Mesendoderm (in vitro differentiated cells): ENCODE measurements at regions not wholly inside any gene's neighbourhood (a gene's known extent, or its start where the extent isn't known, plus 50 kb on each side); places are given as distances from the start of the nearest gene placed in this dataset.

Experiments
- DNase-seq: peaks from one replicate; pipeline ENCODE4 v3.0.0; 2013
- H2AK5ac ChIP-seq: 2 replicates; pipeline ENCODE4 v1.6.1; 2013; ENCODE audit warnings: low read length, inconsistent platforms
- H2BK120ac ChIP-seq: 2 replicates; pipeline ENCODE4 v1.6.1; 2013; ENCODE audit warnings: low read depth, mild to moderate bottlenecking, low read length, moderate library complexity, mixed read lengths
- H2BK15ac ChIP-seq: replicated peaks from 2 replicates; pipeline ENCODE4 v1.6.1; 2013; ENCODE audit warnings: low read depth, mild to moderate bottlenecking, moderate library complexity
- H2BK5ac ChIP-seq: 2 replicates; pipeline ENCODE4 v1.6.1; 2013; ENCODE audit warnings: low read length, inconsistent platforms
- H3K18ac ChIP-seq: 2 replicates; pipeline ENCODE4 v1.6.1; 2013; ENCODE audit warnings: mild to moderate bottlenecking, low read length, mixed read lengths
- H3K23ac ChIP-seq: one replicate; pipeline ENCODE4 v1.6.1; 2013; ENCODE audit warnings: low read length
- H3K27ac ChIP-seq: 2 replicates; pipeline ENCODE4 v1.5.1; 2013; ENCODE audit warnings: low read depth, mild to moderate bottlenecking, inconsistent platforms, low read length, moderate library complexity
- H3K27me3 ChIP-seq: 2 replicates; pipeline ENCODE4 v1.6.1; 2013; ENCODE audit warnings: low read length, control low read depth, mild to moderate bottlenecking, inconsistent platforms; ENCODE audit not compliant: insufficient read depth, poor library complexity
- H3K36me3 ChIP-seq: 2 replicates; pipeline ENCODE4 v1.6.1; 2013; ENCODE audit warnings: low read length, inconsistent platforms; ENCODE audit not compliant: control insufficient read depth, insufficient read depth
- H3K4ac ChIP-seq: one replicate; pipeline ENCODE4 v1.6.1; 2013; ENCODE audit warnings: low read depth, mild to moderate bottlenecking, low read length, moderate library complexity
- H3K4me1 ChIP-seq: 2 replicates; pipeline ENCODE4 v1.6.1; 2013; ENCODE audit warnings: low read depth, low read length, inconsistent platforms; ENCODE audit not compliant: control insufficient read depth
- H3K4me2 ChIP-seq: 2 replicates; pipeline ENCODE4 v1.6.1; 2013; ENCODE audit warnings: low read length
- H3K4me3 ChIP-seq: 2 replicates; pipeline ENCODE4 v1.5.1; 2013; ENCODE audit warnings: mild to moderate bottlenecking, low read length
- H3K56ac ChIP-seq: one replicate; pipeline ENCODE4 v1.6.1; 2013; ENCODE audit warnings: low read length
- H3K79me1 ChIP-seq: 2 replicates; pipeline ENCODE4 v1.6.1; 2013; ENCODE audit warnings: low read length, inconsistent platforms
- H3K79me2 ChIP-seq: 2 replicates; pipeline ENCODE4 v1.6.1; 2013; ENCODE audit warnings: mild to moderate bottlenecking, low read length; ENCODE audit not compliant: control insufficient read depth, insufficient read depth
- H3K9ac ChIP-seq: 2 replicates; pipeline ENCODE4 v1.6.1; 2013; ENCODE audit warnings: low read length, inconsistent platforms
- H4K5ac ChIP-seq: one replicate; pipeline ENCODE4 v1.6.1; 2013; ENCODE audit warnings: low read length
- H4K8ac ChIP-seq: one replicate; pipeline ENCODE4 v1.6.1; 2013; ENCODE audit warnings: low read depth, mild to moderate bottlenecking, control low read depth, low read length, moderate library complexity
- WGBS: extraction: QIAGEN DNeasy Blood & Tissue Kit; methylation state at CpG from one replicate; pipeline ENCODE4 v1.1.7; 2013; ENCODE audit warnings: low lambda C conversion rate, missing lambda C conversion rate; ENCODE audit not compliant: insufficient coverage; ENCODE audit errors: extremely low coverage; 5-methylcytosine and 5-hydroxymethylcytosine counted together

- no peak overlapping the region for H3K4me2 ChIP-seq
- H3K56ac ChIP-seq: no peak overlapping the region
- H3K9ac ChIP-seq: no peak overlapping the region
- no peak overlapping the region for H3K23ac ChIP-seq
- no peak overlapping the region for H3K4me3 ChIP-seq
- H2AK5ac ChIP-seq: no peak overlapping the region
- H2BK15ac ChIP-seq: no peak overlapping the region
- no peak overlapping the region for H4K8ac ChIP-seq
- H3K79me2 ChIP-seq: no peaks in the 10 kb centered on the region
- no peaks in the 10 kb centered on the region for H3K27me3 ChIP-seq
- no peaks in the 10 kb centered on the region for H3K79me1 ChIP-seq
- no peak for DNase-seq
- no peak overlapping the region for H3K4ac ChIP-seq
- no peak overlapping the region for H2BK5ac ChIP-seq
- WGBS: no CpG with 5 or more reads among the region's 3 CpGs
- H3K18ac ChIP-seq: no peak overlapping the region
- no peak overlapping the region for H4K5ac ChIP-seq
- no peak overlapping the region for H3K27ac ChIP-seq
- no peaks in the 10 kb centered on the region for H3K36me3 ChIP-seq
- H2BK120ac ChIP-seq: no peak overlapping the region
- H3K4me1 ChIP-seq: peaks cover 6% of the 10 kb centered on the region
These were observed 73.0 kb upstream of the HS6ST1 start for GRCh38 chr2:128391679-128392078.

DNA sequence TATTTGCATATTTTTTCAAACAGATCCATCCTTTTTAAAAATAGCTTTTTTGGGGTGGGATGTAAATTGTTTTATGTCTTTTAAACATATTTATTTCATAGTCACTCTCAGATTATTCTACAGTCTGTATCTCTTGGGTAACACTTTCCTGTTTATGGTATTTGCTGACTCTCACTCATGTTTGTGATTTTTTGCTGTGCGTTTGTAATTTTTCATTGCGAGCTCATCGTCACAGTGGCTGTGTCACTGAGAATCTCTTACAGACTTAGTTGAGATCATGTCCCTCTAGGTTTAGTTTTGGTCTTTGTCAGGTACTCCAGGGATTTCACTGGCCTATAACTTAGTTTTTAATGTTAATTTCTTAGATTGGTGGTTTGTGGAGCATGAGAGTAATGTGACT is 73.5 kb upstream of the HS6ST1 start:
- no CpG with 5 or more reads among the region's 3 CpGs for WGBS
- H3K4me3 ChIP-seq: no peak overlapping the region

GRCh38 chr2:128394007-128394730 is 75.5 kb upstream of the HS6ST1 start:
- no peak overlapping the region for H3K27ac ChIP-seq
- no CpG with 5 or more reads among the region's 11 CpGs for WGBS

More for the DNA sequence above, 73.5 kb upstream of the HS6ST1 start:
- no peak for DNase-seq
- H2BK5ac ChIP-seq: no peak overlapping the region
- H3K27ac ChIP-seq: no peak overlapping the region
- no peaks in the 10 kb centered on the region for H3K36me3 ChIP-seq
- H3K79me1 ChIP-seq: no peaks in the 10 kb centered on the region
- H4K5ac ChIP-seq: no peak overlapping the region
- peaks cover 6% of the 10 kb centered on the region for H3K4me1 ChIP-seq
- no peak overlapping the region for H3K23ac ChIP-seq
- no peak overlapping the region for H4K8ac ChIP-seq
- H2BK120ac ChIP-seq: no peak overlapping the region
- no peaks in the 10 kb centered on the region for H3K79me2 ChIP-seq
- H3K4me2 ChIP-seq: no peak overlapping the region
- H3K27me3 ChIP-seq: no peaks in the 10 kb centered on the region
- H3K56ac ChIP-seq: no peak overlapping the region
- no peak overlapping the region for H2BK15ac ChIP-seq
- no peak overlapping the region for H3K18ac ChIP-seq
- H3K4ac ChIP-seq: no peak overlapping the region
- no peak overlapping the region for H2AK5ac ChIP-seq
- H3K9ac ChIP-seq: no peak overlapping the region

GRCh38 chr2:128395196-128395595 is 76.5 kb upstream of the HS6ST1 start:
- Histone ChIP-seq H3K4me2 (no peak overlapping the region), H2BK120ac (no peak overlapping the region), H4K5ac (no peak overlapping the region), H3K4me3 (no peak overlapping the region), H2AK5ac (no peak overlapping the region), H3K4me1 (peaks cover 3% of the 10 kb centered on the region), H2BK15ac (no peak overlapping the region), H3K56ac (no peak overlapping the region), H3K36me3 (no peaks in the 10 kb centered on the region), H3K9ac (no peak overlapping the region), H4K8ac (no peak overlapping the region), H3K27me3 (no peaks in the 10 kb centered on the region), H3K18ac (no peak overlapping the region), H3K79me1 (no peaks in the 10 kb centered on the region), H3K4ac (no peak overlapping the region), H2BK5ac (no peak overlapping the region), H3K23ac (no peak overlapping the region), H3K79me2 (no peaks in the 10 kb centered on the region), H3K27ac (no peak overlapping the region)
- no CpG with 5 or more reads among the region's 10 CpGs for WGBS
- no peak for DNase-seq

More at GRCh38 chr2:128394007-128394730, 75.5 kb upstream of the HS6ST1 start:
- H3K23ac ChIP-seq: no peak overlapping the region
- no peaks in the 10 kb centered on the region for H3K36me3 ChIP-seq
- no peak overlapping the region for H2BK15ac ChIP-seq
- H4K8ac ChIP-seq: no peak overlapping the region
- no peaks in the 10 kb centered on the region for H3K79me1 ChIP-seq
- no peak for DNase-seq
- no peaks in the 10 kb centered on the region for H3K79me2 ChIP-seq
- H3K4me1 ChIP-seq: peaks cover 4% of the 10 kb centered on the region
- no peak overlapping the region for H2BK5ac ChIP-seq
- H4K5ac ChIP-seq: no peak overlapping the region
- H3K27me3 ChIP-seq: no peaks in the 10 kb centered on the region
- no peak overlapping the region for H3K9ac ChIP-seq
- no peak overlapping the region for H3K18ac ChIP-seq
- H3K56ac ChIP-seq: no peak overlapping the region
- no peak overlapping the region for H3K4me2 ChIP-seq
- no peak overlapping the region for H2BK120ac ChIP-seq
- H3K4ac ChIP-seq: no peak overlapping the region
- no peak overlapping the region for H3K4me3 ChIP-seq
- H2AK5ac ChIP-seq: no peak overlapping the region

GRCh38 chr2:128395640-128396499 is 77.2 kb upstream of the HS6ST1 start:
- no peaks in the 10 kb centered on the region for H3K36me3 ChIP-seq
- H3K4me2 ChIP-seq: no peak overlapping the region
- no peak overlapping the region for H3K4me3 ChIP-seq
- no CpG with 5 or more reads among the region's 15 CpGs for WGBS
- no peak overlapping the region for H4K8ac ChIP-seq
- no peaks in the 10 kb centered on the region for H3K79me2 ChIP-seq
- no peak overlapping the region for H4K5ac ChIP-seq
- H3K27me3 ChIP-seq: no peaks in the 10 kb centered on the region
- no peak overlapping the region for H2BK120ac ChIP-seq
- H3K18ac ChIP-seq: no peak overlapping the region
- H3K9ac ChIP-seq: no peak overlapping the region
- peaks cover 3% of the 10 kb centered on the region for H3K4me1 ChIP-seq
- H3K56ac ChIP-seq: peak overlapping the region; percentile 80
- no peak overlapping the region for H2BK5ac ChIP-seq
- H3K23ac ChIP-seq: no peak overlapping the region
- no peak overlapping the region for H2BK15ac ChIP-seq
- H3K4ac ChIP-seq: no peak overlapping the region
- no peak overlapping the region for H3K27ac ChIP-seq
- DNase-seq: no peak
- H2AK5ac ChIP-seq: no peak overlapping the region
- no peaks in the 10 kb centered on the region for H3K79me1 ChIP-seq
